Retinal pigment epithelial cell (primary cell): ENCODE measurements at regions not wholly inside any gene's neighbourhood (a gene's known extent, or its start where the extent isn't known, plus 50 kb on each side); places are given as distances from the start of the nearest gene placed in this dataset.

Experiments used
- DNase-seq: peaks from one replicate; pipeline ENCODE4 v3.0.0-alpha.2; 2010; ENCODE audit warnings: low read depth
- H3K4me3 ChIP-seq: 2 replicates; pipeline ENCODE4 v1.5.1; 2011; ENCODE audit warnings: mild to moderate bottlenecking, low read length, control low read depth, moderate library complexity
- TF ChIP-seq, protein P1 (sequence below): conservative IDR thresholded peaks from 2 replicates; pipeline ENCODE4 v1.5.1; 2011; ENCODE audit warnings: low read depth, low read length, control low read depth, inconsistent platforms

DNA sequence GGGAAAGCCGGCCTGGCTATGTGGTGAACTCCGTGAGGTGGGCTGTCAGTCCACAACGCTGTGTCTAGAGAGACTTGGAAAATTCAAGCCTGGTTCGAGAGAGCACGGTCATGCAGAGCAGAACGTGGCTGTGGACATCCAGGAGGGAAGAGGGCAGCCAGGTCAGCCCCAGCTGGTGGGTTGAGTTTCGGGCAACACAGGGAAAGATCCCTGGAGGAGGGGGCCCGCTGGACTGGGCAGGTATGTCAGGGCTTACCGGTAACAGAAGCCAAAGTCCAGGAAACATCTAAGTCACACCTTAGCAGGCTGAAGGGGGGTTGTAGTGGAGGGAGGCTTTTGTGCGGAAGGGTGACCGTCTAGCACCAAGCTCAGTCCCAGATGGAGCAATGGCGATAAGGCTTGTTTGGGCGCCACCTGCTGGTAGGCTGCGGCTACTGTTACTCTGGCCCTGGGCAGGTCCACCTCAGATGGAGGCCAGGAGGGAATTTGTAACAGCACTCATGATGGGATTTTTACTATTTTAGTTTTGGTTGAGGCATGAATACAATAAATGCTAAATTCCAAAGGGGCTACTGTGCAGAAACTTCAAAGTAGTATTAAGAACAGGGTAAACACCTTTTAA, 143.3 kb upstream of the ZNF644 start:
- TF ChIP-seq, protein P1, sequence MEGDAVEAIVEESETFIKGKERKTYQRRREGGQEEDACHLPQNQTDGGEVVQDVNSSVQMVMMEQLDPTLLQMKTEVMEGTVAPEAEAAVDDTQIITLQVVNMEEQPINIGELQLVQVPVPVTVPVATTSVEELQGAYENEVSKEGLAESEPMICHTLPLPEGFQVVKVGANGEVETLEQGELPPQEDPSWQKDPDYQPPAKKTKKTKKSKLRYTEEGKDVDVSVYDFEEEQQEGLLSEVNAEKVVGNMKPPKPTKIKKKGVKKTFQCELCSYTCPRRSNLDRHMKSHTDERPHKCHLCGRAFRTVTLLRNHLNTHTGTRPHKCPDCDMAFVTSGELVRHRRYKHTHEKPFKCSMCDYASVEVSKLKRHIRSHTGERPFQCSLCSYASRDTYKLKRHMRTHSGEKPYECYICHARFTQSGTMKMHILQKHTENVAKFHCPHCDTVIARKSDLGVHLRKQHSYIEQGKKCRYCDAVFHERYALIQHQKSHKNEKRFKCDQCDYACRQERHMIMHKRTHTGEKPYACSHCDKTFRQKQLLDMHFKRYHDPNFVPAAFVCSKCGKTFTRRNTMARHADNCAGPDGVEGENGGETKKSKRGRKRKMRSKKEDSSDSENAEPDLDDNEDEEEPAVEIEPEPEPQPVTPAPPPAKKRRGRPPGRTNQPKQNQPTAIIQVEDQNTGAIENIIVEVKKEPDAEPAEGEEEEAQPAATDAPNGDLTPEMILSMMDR: peak; percentile 100
- DNase-seq: peak; percentile 9

DNA sequence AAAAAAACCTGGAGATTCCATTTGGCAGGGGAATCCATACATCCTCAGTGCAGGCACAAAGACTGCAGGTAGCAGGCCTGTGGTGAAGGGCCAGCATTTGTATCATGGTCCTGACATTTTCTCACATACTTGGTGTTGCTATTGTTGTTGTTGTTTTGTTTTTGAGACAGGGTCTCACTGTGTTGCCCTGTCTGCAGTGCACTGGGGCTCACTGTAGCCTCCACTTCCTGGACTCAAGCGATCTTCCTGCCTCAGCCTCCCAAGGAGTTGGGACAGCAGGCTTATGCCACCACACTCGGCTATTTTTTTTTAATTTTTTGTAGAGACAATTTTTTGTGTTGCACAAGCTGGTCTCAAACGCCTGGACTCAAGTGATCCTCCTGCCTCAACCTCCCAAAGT, 140.8 kb upstream of the ZNF644 start:
- DNase-seq: no peak
- no peak overlapping the region for H3K4me3 ChIP-seq
- TF ChIP-seq, protein P1: no peak

More for the DNA sequence above, 143.3 kb upstream of the ZNF644 start:
- H3K4me3 ChIP-seq: no peak overlapping the region

DNA sequence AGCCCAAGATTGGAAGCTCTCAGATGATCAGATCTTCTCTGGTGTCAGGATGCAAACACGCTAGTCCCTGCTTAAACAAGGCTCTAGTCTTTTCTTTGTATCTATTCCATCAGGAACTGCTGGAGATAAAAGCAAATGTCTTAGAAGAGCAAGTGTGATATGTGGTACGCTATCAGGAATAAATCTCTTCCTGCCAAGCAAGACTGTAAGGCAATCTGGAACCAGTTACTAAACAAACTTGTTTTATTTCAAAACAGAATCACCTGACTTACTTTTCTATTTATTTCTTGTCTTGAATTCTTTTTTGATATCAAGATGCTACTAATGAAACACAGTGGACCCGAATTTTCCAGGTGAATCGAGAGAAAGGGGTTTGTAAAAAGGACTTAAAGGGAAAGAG, 139.9 kb upstream of the ZNF644 start:
- no peak overlapping the region for H3K4me3 ChIP-seq
- DNase-seq: no peak
- TF ChIP-seq, protein P1: no peak

DNA sequence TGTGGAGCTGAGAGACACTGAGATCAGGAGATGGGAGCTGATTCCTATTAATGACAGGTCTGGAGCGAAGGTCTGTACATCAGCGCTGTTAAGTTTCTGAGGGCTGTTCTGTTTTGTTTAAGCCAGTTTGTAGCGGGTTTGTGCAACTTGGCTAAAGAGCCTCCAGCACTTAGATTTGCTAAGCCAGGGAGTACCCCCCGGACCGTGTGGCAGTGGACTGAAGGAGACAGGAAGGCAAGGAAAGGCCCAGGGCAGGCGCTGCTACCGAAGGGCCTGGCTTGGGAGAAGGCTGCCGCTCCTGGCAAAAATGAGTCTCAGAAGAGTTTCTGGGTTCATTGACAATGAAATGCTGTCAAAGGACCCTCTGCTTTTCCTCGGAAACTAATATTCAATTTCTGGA, 139.3 kb upstream of the ZNF644 start:
- TF ChIP-seq, protein P1: no peak
- DNase-seq: no peak
- H3K4me3 ChIP-seq: no peak overlapping the region

DNA sequence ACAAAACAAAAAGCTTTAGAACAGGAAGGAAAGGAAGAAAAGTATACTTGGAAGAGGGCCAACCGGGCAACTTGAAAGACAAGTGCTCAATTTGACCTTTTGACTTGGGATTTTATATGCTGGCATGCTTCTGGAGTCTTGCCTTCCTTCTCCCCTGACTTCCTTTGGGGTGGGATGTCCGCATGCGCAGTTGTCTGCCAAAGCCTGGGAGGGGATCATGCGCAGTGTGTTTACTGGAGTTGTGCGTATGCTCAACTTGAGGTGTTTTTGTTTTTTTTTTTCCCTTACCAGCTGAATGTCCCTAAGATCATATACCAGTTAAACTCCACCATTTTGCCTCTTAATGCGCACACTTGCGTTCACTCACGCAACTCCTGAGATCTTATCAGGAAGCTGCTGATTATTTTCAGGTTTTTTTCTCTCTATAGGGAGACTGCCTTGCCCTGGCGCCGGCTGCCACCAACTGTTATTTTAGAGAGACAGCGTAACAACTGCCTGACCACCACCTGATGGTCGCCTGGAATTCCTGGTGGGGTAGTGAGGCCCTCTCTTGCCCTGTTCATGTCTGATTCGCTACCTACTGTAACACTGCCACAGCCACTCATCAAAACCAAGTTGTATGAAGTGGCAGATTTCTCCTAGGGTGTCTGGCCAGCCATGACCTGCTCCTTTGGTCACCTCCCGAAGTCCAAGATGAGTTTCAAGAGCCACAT, 138.7 kb upstream of the ZNF644 start:
- DNase-seq: no peak
- TF ChIP-seq, protein P1: no peak
- no peak overlapping the region for H3K4me3 ChIP-seq

DNA sequence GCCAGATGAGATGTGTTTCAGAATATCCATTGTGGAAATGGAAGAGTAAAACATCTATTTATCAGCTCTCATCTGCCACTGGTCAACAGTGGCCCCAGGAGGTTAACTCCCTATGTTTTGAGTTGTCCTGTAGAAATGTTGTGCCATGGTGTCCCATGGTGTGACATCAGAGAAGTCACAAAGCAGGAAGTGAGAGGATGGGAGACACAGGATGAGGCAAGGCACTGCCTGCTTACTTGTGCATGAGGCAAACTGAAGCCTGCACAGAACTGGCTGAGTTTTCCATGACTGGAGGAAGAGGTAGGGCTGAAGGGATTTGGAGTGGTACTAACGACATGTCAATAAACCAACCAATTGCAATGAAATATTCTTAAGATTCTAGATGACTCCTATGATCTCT, 131.5 kb upstream of the ZNF644 start:
- TF ChIP-seq, protein P1: no peak
- no peak overlapping the region for H3K4me3 ChIP-seq

DNA sequence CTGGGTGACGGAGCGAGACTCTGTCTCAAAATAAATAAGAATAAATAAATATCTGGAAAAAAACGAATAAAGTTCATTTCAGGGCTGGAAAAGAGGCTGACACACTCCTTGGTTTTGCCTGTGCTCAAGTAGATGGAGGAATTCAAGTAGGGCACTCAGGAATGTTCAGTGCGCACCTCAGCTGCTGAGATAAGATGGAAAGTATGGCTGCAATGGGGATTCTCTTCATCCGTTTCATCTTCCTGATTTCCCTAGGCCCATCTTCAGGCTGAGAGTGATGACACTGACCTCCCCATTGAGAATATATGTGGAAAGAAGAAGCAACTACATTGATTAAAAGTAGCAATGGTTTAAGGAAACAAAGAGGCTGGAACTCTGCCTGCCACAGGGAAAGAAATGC, 130.5 kb upstream of the ZNF644 start:
- H3K4me3 ChIP-seq: no peak overlapping the region
- DNase-seq: no peak
- TF ChIP-seq, protein P1: no peak

More for the DNA sequence above, 131.5 kb upstream of the ZNF644 start:
- DNase-seq: no peak
